GM12892 (cell line): ENCODE measurements at regions not wholly inside any gene's neighbourhood (a gene's known extent, or its start where the extent isn't known, plus 50 kb on each side); places are given as distances from the start of the nearest gene placed in this dataset.

ENCODE experiments used
- POLR2A ChIP-seq: IDR thresholded peaks from 2 replicates; pipeline ENCODE4 v1.6.1; 2011; ENCODE audit warnings: low read depth, low read length, control low read depth
- POLR2AphosphoS5 ChIP-seq: IDR thresholded peaks from 2 replicates; pipeline ENCODE4 v1.6.1; 2011; ENCODE audit warnings: low read depth, low read length, control low read depth

GRCh38 chr4:8710946-8711345, 118.4 kb downstream of the CPZ start:
- no peak for TF ChIP-seq POLR2A
- TF ChIP-seq POLR2AphosphoS5: no peak
